Spleen (tissue), 11 donors: ENCODE measurements at regions not wholly inside any gene's neighbourhood (a gene's known extent, or its start where the extent isn't known, plus 50 kb on each side); places are given as distances from the start of the nearest gene placed in this dataset.

ENCODE experiments used
- DNase-seq: peaks from one replicate; pipeline ENCODE4 v3.0.0-alpha.2; 2020
- H3K27ac ChIP-seq, 8 donors: fragments of 200-600 bp; sonication (generic) in 7 of 8; 1 replicate in 4 of 8; 2 replicates in 4 of 8; pipeline versions ENCODE4 v1.5.0 to v1.8.0; 2016 to 2021; ENCODE audit warnings: inconsistent platforms in 4 of 8, mild to moderate bottlenecking in 4 of 8, moderate library complexity in 1 of 8
- H3K27me3 ChIP-seq, 7 donors: fragments of 200-600 bp; sonication (generic) in 6 of 7; replicated peaks in 1 of 7; 1 replicate in 4 of 7; 2 replicates in 3 of 7; pipeline versions ENCODE4 v1.5.0 to v1.8.0; 2016 to 2021; ENCODE audit warnings: inconsistent platforms in 3 of 7, mild to moderate bottlenecking in 1 of 7
- H3K36me3 ChIP-seq, 6 donors: fragments of 200-600 bp; sonication (generic) in 5 of 6; 1 replicate in 4 of 6; 2 replicates in 2 of 6; pipeline versions ENCODE4 v1.5.0 to v1.8.0; 2016 to 2021; ENCODE audit warnings: inconsistent platforms in 2 of 6
- H3K4me1 ChIP-seq, 6 donors: fragments of 200-600 bp; sonication (generic) in 5 of 6; 1 replicate in 3 of 6; 2 replicates in 3 of 6; pipeline versions ENCODE4 v1.5.0 to v1.8.0; 2016 to 2021; ENCODE audit warnings: inconsistent platforms in 3 of 6
- H3K4me3 ChIP-seq, 8 donors: fragments of 200-600 bp; sonication (generic) in 7 of 8; 1 replicate in 4 of 8; 2 replicates in 4 of 8; pipeline versions ENCODE4 v1.5.0 to v1.8.0; 2016 to 2021; ENCODE audit warnings: inconsistent platforms in 4 of 8, mild to moderate bottlenecking in 4 of 8, moderate library complexity in 2 of 8
- H3K9me3 ChIP-seq, 8 donors: fragments of 200-600 bp; sonication (generic) in 7 of 8; 1 replicate in 4 of 8; 2 replicates in 4 of 8; pipeline versions ENCODE4 v1.5.0 to v1.8.0; 2016 to 2021; ENCODE audit warnings: inconsistent platforms in 4 of 8
- POLR2A ChIP-seq, 3 donors: fragments of 450-650 bp; IDR thresholded peaks; one replicate each; pipeline ENCODE4 v1.5.1; 2017; ENCODE audit warnings: antibody characterized with exemption in 3 of 3, mild to moderate bottlenecking in 1 of 3
- POLR2AphosphoS5 ChIP-seq, 3 donors: sonication (generic); formaldehyde crosslinking; IDR thresholded peaks; one replicate each; pipeline ENCODE4 v1.5.1; 2017; ENCODE audit warnings: antibody characterized with exemption in 3 of 3
- WGBS, 5 donors: extraction: QIAGEN DNeasy Blood & Tissue Kit in 3 of 5; methylation state at CpG; one replicate each; pipeline versions ENCODE4 v1.1.5 to v1.1.7; 2013 to 2018; 5-methylcytosine and 5-hydroxymethylcytosine counted together
- intact Hi-C: fragments of 100-400 bp; cut with DNase I; formaldehyde crosslinking; loops from one replicate; pipeline ENCODE4 v1.15.0; 2023; ENCODE audit warnings: low total_unique reads
- TF ChIP-seq, protein P1 (sequence below), 11 experiments: fragments of 200-600 bp in 7 of 11; fragments of 450-650 bp in 4 of 11; sonication (generic) in 4 of 11; IDR thresholded peaks in 8 of 11; conservative IDR thresholded peaks in 3 of 11; 1 replicate in 7 of 11; 2 replicates in 4 of 11; pipeline versions ENCODE4 v1.4.0 to v1.8.0; 2016 to 2021; ENCODE audit warnings: antibody characterized with exemption in 11 of 11, inconsistent platforms in 4 of 11, mild to moderate bottlenecking in 1 of 11
- donor health status: healthy with polysubstance abuse.
- donor health status: DM: no; HTN: no; CAD: no; lungs with moderate emphysema.
- donor health status: DM: no; HTN: no; CAD: no.
- donor health status: Bipolar disorder and iron deficiency.
- donor health status: healthy.
- donor health status: DM: no; HTN: no; CAD: no.
- donor health status: DM: yes; HTN: yes; CAD: no.

DNA sequence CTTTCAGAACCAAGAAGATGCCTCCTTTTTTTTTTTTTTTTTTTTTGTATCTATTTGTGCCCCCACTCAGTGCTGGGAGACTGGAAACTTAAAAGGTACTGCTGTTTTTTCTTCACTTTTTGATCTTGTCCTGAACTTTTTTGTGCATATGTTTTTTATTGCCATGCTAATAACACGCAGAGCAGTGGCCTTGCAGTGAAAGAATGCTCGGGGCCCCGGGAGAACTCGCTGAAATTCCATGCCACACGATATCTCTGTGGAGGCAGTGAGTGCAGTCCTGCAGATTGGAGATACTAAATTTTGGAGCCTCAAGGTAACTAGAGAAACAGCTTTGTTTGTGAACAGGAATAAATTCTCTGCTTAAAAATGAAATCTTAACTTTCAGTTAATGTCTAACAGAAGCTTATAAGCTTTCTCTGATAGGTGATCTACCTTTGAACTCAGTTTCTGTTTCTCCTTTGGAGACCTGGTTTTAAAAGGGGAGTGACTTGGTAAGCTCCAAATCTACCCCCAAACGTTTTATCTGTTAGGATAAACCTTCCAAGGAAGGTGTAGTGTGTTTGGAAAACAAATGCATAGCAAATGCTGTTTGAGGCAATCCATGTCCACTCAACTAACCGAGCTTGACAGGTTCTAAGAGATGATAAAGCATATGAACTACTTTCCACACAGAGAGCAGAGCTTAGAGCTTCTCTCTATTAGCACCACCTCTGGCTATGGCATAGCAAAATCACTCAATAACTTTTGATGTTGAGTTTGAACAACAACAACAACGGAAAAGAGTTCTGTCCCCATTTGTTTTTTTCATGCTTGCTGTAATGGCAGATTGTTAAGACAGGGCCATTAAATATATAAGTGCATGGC lies 113.7 kb upstream of the PLXNA2 start:
- intact Hi-C loops = no loop called here
- TF ChIP-seq, protein P1, sequence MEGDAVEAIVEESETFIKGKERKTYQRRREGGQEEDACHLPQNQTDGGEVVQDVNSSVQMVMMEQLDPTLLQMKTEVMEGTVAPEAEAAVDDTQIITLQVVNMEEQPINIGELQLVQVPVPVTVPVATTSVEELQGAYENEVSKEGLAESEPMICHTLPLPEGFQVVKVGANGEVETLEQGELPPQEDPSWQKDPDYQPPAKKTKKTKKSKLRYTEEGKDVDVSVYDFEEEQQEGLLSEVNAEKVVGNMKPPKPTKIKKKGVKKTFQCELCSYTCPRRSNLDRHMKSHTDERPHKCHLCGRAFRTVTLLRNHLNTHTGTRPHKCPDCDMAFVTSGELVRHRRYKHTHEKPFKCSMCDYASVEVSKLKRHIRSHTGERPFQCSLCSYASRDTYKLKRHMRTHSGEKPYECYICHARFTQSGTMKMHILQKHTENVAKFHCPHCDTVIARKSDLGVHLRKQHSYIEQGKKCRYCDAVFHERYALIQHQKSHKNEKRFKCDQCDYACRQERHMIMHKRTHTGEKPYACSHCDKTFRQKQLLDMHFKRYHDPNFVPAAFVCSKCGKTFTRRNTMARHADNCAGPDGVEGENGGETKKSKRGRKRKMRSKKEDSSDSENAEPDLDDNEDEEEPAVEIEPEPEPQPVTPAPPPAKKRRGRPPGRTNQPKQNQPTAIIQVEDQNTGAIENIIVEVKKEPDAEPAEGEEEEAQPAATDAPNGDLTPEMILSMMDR (IDR thresholded peaks at IDR 0.05 in 8 of 11, conservative IDR thresholded peaks at IDR 0.05 in 3 of 11) = no peak
- no peak for TF ChIP-seq POLR2AphosphoS5 (IDR thresholded peaks at IDR 0.05)
- TF ChIP-seq POLR2A (IDR thresholded peaks at IDR 0.05) = no peak
- Histone ChIP-seq H3K4me1 (no peaks in the 10 kb centered on the region), H3K9me3 (no peaks in the 10 kb centered on the region), H3K27me3 (no peaks in the 10 kb centered on the region), H3K27ac (no peak overlapping the region), H3K36me3 (no peaks in the 10 kb centered on the region), H3K4me3 (no peak overlapping the region)
- 63 to 78% (median 64%) methylated on average over 8 of the region's 8 CpGs for WGBS, 5 donors
- DNase-seq = no peak

DNA sequence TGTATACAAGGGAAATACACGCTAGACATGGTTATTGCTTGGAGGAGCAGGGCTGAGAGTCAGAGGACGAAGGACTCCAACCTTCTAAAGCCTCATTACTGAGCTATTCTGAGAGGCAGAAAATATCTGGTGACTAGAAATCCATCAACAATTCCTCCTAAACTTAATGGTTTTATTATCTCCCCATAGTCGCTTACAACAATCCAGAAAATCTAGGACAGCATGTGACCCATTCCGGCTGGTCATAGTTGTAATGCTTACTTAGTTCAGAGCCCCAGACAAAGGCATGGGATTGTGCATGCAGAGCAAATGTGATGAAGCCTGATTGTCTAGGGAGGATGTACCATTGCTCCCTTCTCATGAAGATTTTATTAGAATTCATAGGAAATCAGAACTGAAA lies 114.5 kb upstream of the PLXNA2 start:
- Histone ChIP-seq H3K36me3 (no peaks in the 10 kb centered on the region), H3K27ac (no peak overlapping the region), H3K27me3 (no peaks in the 10 kb centered on the region), H3K9me3 (no peaks in the 10 kb centered on the region), H3K4me3 (no peak overlapping the region), H3K4me1 (no peaks in the 10 kb centered on the region)
- intact Hi-C loops = no loop called here
- 61 to 86% (median 81%) methylated on average over 4 of the region's 4 CpGs for WGBS, 5 donors
- no peak for DNase-seq
- TF ChIP-seq POLR2AphosphoS5 (IDR thresholded peaks at IDR 0.05) = no peak
- TF ChIP-seq, protein P1 (IDR thresholded peaks at IDR 0.05 in 8 of 11, conservative IDR thresholded peaks at IDR 0.05 in 3 of 11) = no peak
- no peak for TF ChIP-seq POLR2A (IDR thresholded peaks at IDR 0.05)

DNA sequence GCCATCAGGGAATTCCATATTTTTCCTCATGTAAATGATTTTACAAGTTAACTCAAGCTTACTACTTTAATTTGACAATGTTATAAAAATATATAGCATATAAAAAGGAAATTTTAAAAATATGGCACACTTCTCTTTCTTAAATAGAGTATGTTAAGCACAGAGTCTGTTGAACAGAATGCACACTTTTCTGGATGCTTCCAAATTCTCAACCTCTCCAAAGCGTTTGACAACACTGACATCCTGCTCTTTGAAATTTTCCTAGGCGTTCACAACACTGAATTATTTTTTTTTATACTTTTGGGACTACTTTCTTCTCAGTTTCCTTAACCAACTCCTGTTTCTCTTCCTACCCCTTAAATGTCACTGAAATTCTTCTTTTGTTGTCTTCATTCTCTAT lies 117.8 kb upstream of the PLXNA2 start:
- no peaks in the 10 kb centered on the region for H3K9me3 ChIP-seq
- peaks cover 0 to 5% (median 0%) of the 10 kb centered on the region in 7 donors for H3K27me3 ChIP-seq
- no peak overlapping the region for H3K4me3 ChIP-seq
- DNase-seq = no peak
- intact Hi-C loops = no loop called here
- WGBS, 5 donors = 64 to 88% (median 68%) methylated on average over 2 of the region's 2 CpGs
- H3K4me1 ChIP-seq = no peaks in the 10 kb centered on the region
- TF ChIP-seq POLR2AphosphoS5 (IDR thresholded peaks at IDR 0.05) (no peak), POLR2A (IDR thresholded peaks at IDR 0.05) (no peak)
- TF ChIP-seq, protein P1 (IDR thresholded peaks at IDR 0.05 in 8 of 11, conservative IDR thresholded peaks at IDR 0.05 in 3 of 11) = no peak
- H3K27ac ChIP-seq = no peak overlapping the region
- H3K36me3 ChIP-seq = no peaks in the 10 kb centered on the region

DNA sequence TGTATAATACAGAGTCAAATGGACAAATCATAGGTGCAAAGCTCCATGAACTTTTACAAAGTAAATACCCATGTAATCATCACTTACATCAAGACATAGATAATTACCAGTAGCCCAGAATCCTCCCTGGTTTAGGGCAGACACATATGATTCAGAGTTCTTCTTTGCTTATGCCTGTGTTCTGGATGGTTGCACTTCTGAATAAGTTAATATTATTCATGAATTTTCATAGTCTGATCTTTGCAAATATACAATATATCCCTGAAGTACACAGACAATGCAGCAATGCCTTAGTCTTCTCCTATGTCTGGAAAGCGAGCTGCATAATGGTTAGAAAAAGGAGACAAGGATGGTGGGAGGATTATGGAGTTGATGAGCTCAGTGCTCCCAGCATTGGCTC lies 122.4 kb upstream of the PLXNA2 start:
- no peak overlapping the region for H3K4me3 ChIP-seq
- intact Hi-C loops = no loop called here
- H3K4me1 ChIP-seq = peaks cover 0 to 7% (median 0%) of the 10 kb centered on the region in 6 donors
- WGBS, 5 donors = 71 to 86% (median 76%) methylated on average over 1 of the region's 1 CpG
- DNase-seq = no peak
- H3K27ac ChIP-seq = no peak overlapping the region
- no peaks in the 10 kb centered on the region for H3K9me3 ChIP-seq
- peaks cover 0 to 12% (median 0%) of the 10 kb centered on the region in 7 donors for H3K27me3 ChIP-seq
- H3K36me3 ChIP-seq = no peaks in the 10 kb centered on the region
- TF ChIP-seq POLR2AphosphoS5 (IDR thresholded peaks at IDR 0.05) (no peak), POLR2A (IDR thresholded peaks at IDR 0.05) (no peak)
- TF ChIP-seq, protein P1 (IDR thresholded peaks at IDR 0.05 in 8 of 11, conservative IDR thresholded peaks at IDR 0.05 in 3 of 11) = no peak
